Ishikawa (cell line): ENCODE measurements at regions not wholly inside any gene's neighbourhood (a gene's known extent, or its start where the extent isn't known, plus 50 kb on each side); places are given as distances from the start of the nearest gene placed in this dataset.

Source experiments
- CEBPB ChIP-seq: IDR thresholded peaks from 2 replicates; pipeline ENCODE4 v1.6.1; 2012
- CREB1 ChIP-seq: IDR thresholded peaks from 2 replicates; pipeline ENCODE4 v1.6.1; 2012; ENCODE audit warnings: low read depth
- EGR1 ChIP-seq: IDR thresholded peaks from 2 replicates; pipeline ENCODE4 v1.6.1; 2012
- EP300 ChIP-seq: IDR thresholded peaks from 2 replicates; pipeline ENCODE4 v1.6.1; 2012; ENCODE audit warnings: borderline replicate concordance
- FOXM1 ChIP-seq: IDR thresholded peaks from 2 replicates; pipeline ENCODE4 v1.6.1; 2012; ENCODE audit warnings: low read depth, borderline replicate concordance
- NFIC ChIP-seq: IDR thresholded peaks from 2 replicates; pipeline ENCODE4 v1.6.1; 2012
- RAD21 ChIP-seq: IDR thresholded peaks from 2 replicates; pipeline ENCODE4 v1.6.1; 2012; ENCODE audit warnings: low read depth
- TAF1 ChIP-seq: IDR thresholded peaks from 2 replicates; pipeline ENCODE4 v1.6.1; 2012; ENCODE audit warnings: low read depth, mild to moderate bottlenecking
- TCF12 ChIP-seq: IDR thresholded peaks from 2 replicates; pipeline ENCODE4 v1.6.1; 2012; ENCODE audit warnings: low read depth
- TEAD4 ChIP-seq: IDR thresholded peaks from 2 replicates; pipeline ENCODE4 v1.6.1; 2012
- USF1 ChIP-seq: IDR thresholded peaks from 2 replicates; pipeline ENCODE4 v1.6.1; 2012
- YY1 ChIP-seq: IDR thresholded peaks from 2 replicates; pipeline ENCODE4 v1.6.1; 2012; ENCODE audit warnings: low read depth
- ZBTB7A ChIP-seq: IDR thresholded peaks from 2 replicates; pipeline ENCODE4 v1.6.1; 2012; ENCODE audit warnings: low read depth
- TF ChIP-seq, protein P1 (sequence below): IDR thresholded peaks from 2 replicates; pipeline ENCODE4 v1.6.1; 2012; ENCODE audit warnings: low read depth, mild to moderate bottlenecking
- TF ChIP-seq, protein P2 (sequence below): IDR thresholded peaks from 2 replicates; pipeline ENCODE4 v1.6.1; 2012

DNA sequence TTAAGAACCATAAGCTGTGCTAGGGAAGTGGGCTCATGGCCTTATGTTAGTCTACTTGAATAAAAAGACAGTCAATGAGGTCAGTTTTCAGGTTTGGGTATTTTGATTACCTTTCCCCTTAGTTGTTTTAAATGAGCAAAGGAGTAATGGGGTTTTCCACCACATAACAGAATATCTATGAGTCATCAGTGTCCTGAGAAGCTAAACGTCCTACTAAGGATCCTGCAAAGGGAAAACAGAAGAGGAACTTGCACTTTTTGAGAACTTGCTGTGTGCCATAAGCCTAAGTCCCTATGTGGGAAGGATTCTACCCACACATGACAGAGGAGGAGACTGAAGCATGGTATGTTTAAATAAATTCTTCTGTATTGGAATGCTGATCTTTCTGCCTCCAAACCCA is 292.8 kb upstream of the TMC3 start:
- TF ChIP-seq NFIC = no peak
- TF ChIP-seq, protein P1, sequence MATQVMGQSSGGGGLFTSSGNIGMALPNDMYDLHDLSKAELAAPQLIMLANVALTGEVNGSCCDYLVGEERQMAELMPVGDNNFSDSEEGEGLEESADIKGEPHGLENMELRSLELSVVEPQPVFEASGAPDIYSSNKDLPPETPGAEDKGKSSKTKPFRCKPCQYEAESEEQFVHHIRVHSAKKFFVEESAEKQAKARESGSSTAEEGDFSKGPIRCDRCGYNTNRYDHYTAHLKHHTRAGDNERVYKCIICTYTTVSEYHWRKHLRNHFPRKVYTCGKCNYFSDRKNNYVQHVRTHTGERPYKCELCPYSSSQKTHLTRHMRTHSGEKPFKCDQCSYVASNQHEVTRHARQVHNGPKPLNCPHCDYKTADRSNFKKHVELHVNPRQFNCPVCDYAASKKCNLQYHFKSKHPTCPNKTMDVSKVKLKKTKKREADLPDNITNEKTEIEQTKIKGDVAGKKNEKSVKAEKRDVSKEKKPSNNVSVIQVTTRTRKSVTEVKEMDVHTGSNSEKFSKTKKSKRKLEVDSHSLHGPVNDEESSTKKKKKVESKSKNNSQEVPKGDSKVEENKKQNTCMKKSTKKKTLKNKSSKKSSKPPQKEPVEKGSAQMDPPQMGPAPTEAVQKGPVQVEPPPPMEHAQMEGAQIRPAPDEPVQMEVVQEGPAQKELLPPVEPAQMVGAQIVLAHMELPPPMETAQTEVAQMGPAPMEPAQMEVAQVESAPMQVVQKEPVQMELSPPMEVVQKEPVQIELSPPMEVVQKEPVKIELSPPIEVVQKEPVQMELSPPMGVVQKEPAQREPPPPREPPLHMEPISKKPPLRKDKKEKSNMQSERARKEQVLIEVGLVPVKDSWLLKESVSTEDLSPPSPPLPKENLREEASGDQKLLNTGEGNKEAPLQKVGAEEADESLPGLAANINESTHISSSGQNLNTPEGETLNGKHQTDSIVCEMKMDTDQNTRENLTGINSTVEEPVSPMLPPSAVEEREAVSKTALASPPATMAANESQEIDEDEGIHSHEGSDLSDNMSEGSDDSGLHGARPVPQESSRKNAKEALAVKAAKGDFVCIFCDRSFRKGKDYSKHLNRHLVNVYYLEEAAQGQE = no peak
- no peak for TF ChIP-seq CREB1
- TF ChIP-seq ZBTB7A = no peak
- TF ChIP-seq TCF12 = no peak
- TF ChIP-seq USF1 = no peak
- no peak for TF ChIP-seq FOXM1
- TF ChIP-seq, protein P2, sequence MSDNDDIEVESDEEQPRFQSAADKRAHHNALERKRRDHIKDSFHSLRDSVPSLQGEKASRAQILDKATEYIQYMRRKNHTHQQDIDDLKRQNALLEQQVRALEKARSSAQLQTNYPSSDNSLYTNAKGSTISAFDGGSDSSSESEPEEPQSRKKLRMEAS = no peak
- TF ChIP-seq TAF1 = no peak
- TF ChIP-seq YY1 = no peak
- no peak for TF ChIP-seq RAD21
- TF ChIP-seq TEAD4 = no peak

- TF ChIP-seq, protein P2 = no peak
- TF ChIP-seq CEBPB (no peak), TEAD4 (no peak), RAD21 (no peak), USF1 (no peak), TCF12 (no peak), TAF1 (no peak), EGR1 (no peak), CREB1 (no peak), EP300 (no peak), YY1 (no peak)
- TF ChIP-seq, protein P1 = no peak
Measured at GRCh38 chr15:81660976-81661375, 287.0 kb upstream of the TMC3 start.

DNA sequence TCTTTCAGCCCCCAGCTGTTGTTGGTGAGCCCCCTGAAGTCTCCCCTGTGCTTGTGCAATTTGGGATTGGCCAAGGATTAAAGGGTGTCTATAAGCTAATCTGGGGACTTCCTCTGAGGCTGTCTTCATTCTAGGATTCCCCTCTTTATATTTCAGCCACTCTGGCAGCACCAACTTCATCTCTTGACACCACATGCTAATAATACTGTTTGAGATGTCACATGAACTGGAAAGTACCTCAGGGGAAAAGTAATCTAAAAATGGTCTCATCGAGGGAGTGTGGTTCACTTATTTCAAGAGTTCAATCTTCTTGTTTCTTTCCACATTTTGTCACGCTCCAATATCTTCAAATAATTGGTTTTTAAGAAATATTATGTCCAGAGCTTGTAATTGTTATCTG is 279.2 kb upstream of the TMC3 start:
- TF ChIP-seq, protein P1 = no peak
- TF ChIP-seq, protein P2 = no peak
- no peak for TF ChIP-seq RAD21
- TF ChIP-seq TCF12 = no peak

- TF ChIP-seq TEAD4 (no peak), CREB1 (no peak), YY1 (no peak), EGR1 (no peak), TCF12 (no peak), RAD21 (no peak), USF1 (no peak), CEBPB (no peak), TAF1 (no peak), NFIC (no peak), ZBTB7A (no peak)
- TF ChIP-seq, protein P1 = no peak
- TF ChIP-seq, protein P2 = no peak
Measured at GRCh38 chr15:81645470-81645869, 271.5 kb upstream of the TMC3 start.
